ENCODE measurements at regions not wholly inside any gene's neighbourhood (a gene's known extent, or its start where the extent isn't known, plus 50 kb on each side); places are given as distances from the start of the nearest gene placed in this dataset.
"Not testable (repeated sequence)": the region's sequence is repeated elsewhere in the genome, so short reads cannot be mapped to it uniquely, and the experiment has no call there.

GRCh38 chr5:152177626-152178349 lies 227.3 kb downstream of the NMUR2 start:
- ATAC-seq, result no peak

- no peak for ATAC-seq
Observed at GRCh38 chr5:152171888-152172287, 233.2 kb downstream of the NMUR2 start.

- ATAC-seq, result no peak
Observed at GRCh38 chr5:152170350-152170749, 234.7 kb downstream of the NMUR2 start.

- ATAC-seq, result no peak
Observed at GRCh38 chr5:152164860-152165259, 240.2 kb upstream of the GLRA1 start.

- not testable (repeated sequence) for ATAC-seq
Observed at GRCh38 chr5:152159894-152160293, 235.2 kb upstream of the GLRA1 start.

GRCh38 chr5:152154452-152154851 lies 229.8 kb upstream of the GLRA1 start:
- ATAC-seq, result not testable (repeated sequence)

GRCh38 chr5:152151940-152152339 lies 227.3 kb upstream of the GLRA1 start:
- ATAC-seq, result no peak

- no peak for ATAC-seq
Observed at GRCh38 chr5:152151113-152151512, 226.5 kb upstream of the GLRA1 start.

GRCh38 chr5:152147286-152147685 lies 222.6 kb upstream of the GLRA1 start:
- no peak for ATAC-seq

GRCh38 chr5:152146566-152146965 lies 221.9 kb upstream of the GLRA1 start:
- ATAC-seq, result no peak

- no peak for ATAC-seq
Observed at GRCh38 chr5:152144556-152144955, 219.9 kb upstream of the GLRA1 start.

- no peak for ATAC-seq
Observed at GRCh38 chr5:152144030-152144429, 219.4 kb upstream of the GLRA1 start.

- peak; percentile 60 to 70 for ATAC-seq
Observed at GRCh38 chr5:152142840-152143469, 218.3 kb upstream of the GLRA1 start.

- ATAC-seq, result no peak
Observed at GRCh38 chr5:152140347-152140746, 215.7 kb upstream of the GLRA1 start.

GRCh38 chr5:152137063-152137462 lies 212.4 kb upstream of the GLRA1 start:
- ATAC-seq, result no peak

- ATAC-seq, result no peak
Observed at GRCh38 chr5:152136321-152136720, 211.7 kb upstream of the GLRA1 start.

GRCh38 chr5:152135827-152136226 lies 211.2 kb upstream of the GLRA1 start:
- ATAC-seq, result no peak

- ATAC-seq, result no peak
Observed at GRCh38 chr5:152125661-152126205, 201.1 kb upstream of the GLRA1 start.

GRCh38 chr5:152124409-152125041 lies 199.9 kb upstream of the GLRA1 start:
- ATAC-seq, result no peak

- ATAC-seq, result no peak
Observed at GRCh38 chr5:152118676-152119470, 194.2 kb upstream of the GLRA1 start.

GRCh38 chr5:152116934-152117333 lies 192.3 kb upstream of the GLRA1 start:
- ATAC-seq, result no peak

- peak; percentile 98 to 100 for ATAC-seq
Observed at GRCh38 chr5:152113401-152113800, 188.8 kb upstream of the GLRA1 start.

GRCh38 chr5:152107220-152107619 lies 182.6 kb upstream of the GLRA1 start:
- ATAC-seq, result no peak
